GM12864 (cell line): ENCODE measurements at regions not wholly inside any gene's neighbourhood (a gene's known extent, or its start where the extent isn't known, plus 50 kb on each side); places are given as distances from the start of the nearest gene placed in this dataset.
A peak's percentile ranks its signal among the peaks of the same experiment; 100 is the strongest.

Experiments
- DNase-seq: peaks from one replicate; pipeline ENCODE4 v3.0.0-alpha.2; 2011; ENCODE audit warnings: low read depth
- H3K4me3 ChIP-seq: 2 replicates; pipeline ENCODE4 v1.5.1; 2011; ENCODE audit warnings: mild to moderate bottlenecking, low read depth, low read length, control low read depth
- TF ChIP-seq, protein P1 (sequence below): IDR thresholded peaks from 2 replicates; pipeline ENCODE4 v1.5.1; 2011; ENCODE audit warnings: low read depth, mild to moderate bottlenecking, moderate library complexity, low read length, control low read depth, inconsistent platforms; ENCODE audit errors: missing control alignments

DNA sequence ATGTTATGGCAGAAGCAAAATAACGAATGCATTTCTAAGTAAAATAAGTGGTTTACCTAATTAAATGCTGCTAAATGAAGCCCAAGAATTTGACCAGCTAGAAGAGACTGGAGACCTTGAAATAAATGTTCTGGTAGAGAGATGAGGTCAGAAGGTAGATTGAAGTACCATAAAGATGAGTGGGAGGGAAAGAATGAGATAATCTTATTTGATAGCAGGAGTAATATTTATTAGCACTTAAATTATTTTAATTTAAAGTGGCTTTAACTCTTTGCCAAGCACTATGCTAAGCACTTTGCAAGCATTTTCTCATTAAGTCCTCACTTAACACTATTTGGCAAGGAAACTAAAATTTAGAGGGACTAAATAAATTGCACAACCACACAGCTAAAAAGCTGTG is 314.9 kb upstream of the CCDC54 start:
- no peak for DNase-seq
- TF ChIP-seq, protein P1, sequence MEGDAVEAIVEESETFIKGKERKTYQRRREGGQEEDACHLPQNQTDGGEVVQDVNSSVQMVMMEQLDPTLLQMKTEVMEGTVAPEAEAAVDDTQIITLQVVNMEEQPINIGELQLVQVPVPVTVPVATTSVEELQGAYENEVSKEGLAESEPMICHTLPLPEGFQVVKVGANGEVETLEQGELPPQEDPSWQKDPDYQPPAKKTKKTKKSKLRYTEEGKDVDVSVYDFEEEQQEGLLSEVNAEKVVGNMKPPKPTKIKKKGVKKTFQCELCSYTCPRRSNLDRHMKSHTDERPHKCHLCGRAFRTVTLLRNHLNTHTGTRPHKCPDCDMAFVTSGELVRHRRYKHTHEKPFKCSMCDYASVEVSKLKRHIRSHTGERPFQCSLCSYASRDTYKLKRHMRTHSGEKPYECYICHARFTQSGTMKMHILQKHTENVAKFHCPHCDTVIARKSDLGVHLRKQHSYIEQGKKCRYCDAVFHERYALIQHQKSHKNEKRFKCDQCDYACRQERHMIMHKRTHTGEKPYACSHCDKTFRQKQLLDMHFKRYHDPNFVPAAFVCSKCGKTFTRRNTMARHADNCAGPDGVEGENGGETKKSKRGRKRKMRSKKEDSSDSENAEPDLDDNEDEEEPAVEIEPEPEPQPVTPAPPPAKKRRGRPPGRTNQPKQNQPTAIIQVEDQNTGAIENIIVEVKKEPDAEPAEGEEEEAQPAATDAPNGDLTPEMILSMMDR = no peak
- no peak overlapping the region for H3K4me3 ChIP-seq

DNA sequence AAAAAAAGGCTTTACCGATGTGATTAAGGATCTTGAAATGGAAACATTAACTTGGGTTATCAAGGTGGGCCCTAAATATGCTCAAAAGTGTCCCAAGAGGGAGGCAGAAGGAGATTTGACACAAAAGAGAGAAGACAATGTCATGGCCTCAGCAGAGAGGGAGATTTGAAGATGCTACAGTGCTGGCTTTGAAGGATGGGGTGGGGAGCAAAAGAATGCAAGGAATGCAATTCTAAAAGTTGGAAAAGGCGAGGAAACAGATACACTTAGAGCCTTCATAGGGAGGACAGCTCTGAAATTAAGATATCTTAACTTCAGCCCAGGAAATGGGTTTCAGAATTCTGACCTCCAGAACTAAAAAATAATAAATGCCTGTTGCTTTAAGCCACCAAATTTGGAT is 314.5 kb upstream of the CCDC54 start:
- DNase-seq = no peak
- H3K4me3 ChIP-seq = no peak overlapping the region
- TF ChIP-seq, protein P1 = no peak

DNA sequence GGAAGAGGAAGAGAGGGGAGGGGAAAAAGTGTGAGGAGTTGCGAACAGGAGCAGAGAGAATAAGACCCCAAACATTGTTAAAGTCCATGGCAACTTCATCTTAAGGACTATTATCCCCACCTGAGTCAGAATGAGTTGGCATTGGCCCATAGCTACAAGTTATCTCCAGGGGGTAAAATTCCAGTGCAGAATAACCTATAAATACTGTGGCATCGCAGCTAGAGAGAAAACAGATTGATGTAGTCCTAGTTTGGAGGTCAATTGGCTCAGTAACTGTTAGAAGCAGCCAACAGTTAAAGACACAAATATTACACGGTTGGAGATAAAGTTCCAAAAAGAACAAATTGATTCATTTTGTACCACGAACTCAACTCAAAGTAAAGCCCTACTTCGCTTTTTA is 313.9 kb upstream of the CCDC54 start:
- no peak for DNase-seq
- no peak overlapping the region for H3K4me3 ChIP-seq
- TF ChIP-seq, protein P1 = no peak

DNA sequence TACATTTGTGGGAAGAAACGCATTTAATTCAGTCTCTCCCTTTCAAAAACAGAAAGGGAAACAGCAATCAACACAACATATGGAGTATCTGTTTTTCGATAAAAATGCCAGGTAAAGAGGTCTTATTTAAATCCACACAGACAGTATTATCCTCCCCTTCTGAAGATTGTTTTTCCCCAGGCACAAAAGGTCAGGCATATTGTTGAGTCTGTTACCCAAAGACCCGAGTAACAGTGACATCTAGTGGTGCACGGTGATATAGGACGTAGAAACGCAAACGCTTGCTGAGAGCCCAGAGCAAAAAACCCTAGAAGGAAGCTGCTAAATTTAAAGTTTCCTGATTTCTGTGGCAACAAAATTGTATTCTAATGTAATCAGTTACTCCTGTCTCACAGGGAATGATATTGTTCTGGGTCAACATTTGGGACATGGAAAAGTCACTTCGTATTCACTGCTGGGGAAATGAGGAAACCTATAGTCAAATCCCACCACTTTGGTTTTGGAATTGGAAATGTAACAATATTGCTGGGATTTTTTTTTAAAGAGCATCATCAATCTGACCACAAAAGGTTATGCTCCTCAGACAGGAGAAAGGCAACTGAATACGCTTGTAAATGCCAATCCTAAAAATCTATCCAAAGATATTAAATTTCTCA is 312.7 kb upstream of the CCDC54 start:
- peak; percentile 21 for DNase-seq
- H3K4me3 ChIP-seq = no peak overlapping the region
- TF ChIP-seq, protein P1 = peak; percentile 82

DNA sequence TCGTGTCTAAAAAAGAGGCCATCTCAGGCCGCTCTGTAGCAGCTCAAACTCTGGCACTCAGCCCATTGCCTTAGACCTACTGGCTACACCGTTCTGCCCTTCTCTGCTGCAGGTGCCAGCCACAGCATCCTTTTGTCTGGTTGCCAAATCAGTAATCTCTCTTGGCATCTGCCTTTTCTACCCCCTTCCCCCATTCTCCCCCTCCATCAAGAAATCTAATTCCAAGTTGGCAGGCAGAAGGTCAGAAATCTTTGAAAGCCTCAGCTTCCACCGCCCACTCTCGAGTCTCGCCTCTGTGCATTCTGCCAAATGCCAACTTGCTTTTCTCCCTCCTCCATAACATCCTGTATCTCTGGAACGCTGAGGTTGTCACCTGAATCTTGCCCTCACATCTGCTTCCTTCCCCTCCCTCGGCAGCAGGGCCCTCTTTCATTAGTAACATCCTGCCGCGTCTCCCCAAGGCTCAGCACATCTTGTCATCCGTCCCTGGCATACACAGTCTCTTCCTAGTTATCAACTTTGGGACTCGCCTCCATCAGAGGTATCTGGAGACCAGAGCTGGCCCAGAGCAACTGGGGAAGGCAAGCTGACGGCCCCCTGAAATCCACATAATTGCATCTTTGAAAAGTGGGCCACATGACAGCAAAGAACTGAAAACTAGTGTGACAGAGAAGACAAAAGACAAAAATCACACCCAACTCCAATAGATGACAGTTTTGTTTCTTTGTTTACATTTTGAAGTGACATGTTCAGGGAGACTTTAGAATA is 312.0 kb upstream of the CCDC54 start:
- no peak overlapping the region for H3K4me3 ChIP-seq
- no peak for DNase-seq
- TF ChIP-seq, protein P1 = no peak

DNA sequence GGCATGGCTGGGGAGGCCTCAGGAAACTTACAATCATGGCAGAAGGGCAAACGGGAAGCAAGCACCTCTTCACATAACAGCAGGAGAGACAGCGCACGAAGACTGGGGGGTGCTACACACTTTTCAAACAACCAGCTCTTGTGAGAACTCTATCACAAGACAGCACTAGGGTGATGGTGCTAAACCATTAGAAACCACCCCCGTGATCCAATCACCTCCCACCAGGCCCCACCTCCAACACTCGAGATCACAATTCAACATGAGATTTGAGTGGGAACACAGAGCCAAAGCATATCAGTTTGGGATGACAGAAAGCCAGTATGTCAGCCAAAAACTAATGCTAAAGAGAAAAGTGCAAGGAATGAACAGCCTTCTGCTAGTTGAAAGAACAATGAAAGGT is 309.8 kb upstream of the CCDC54 start:
- DNase-seq = no peak
- TF ChIP-seq, protein P1 = no peak
- H3K4me3 ChIP-seq = no peak overlapping the region
